22Rv1 (cell line): ENCODE measurements at regions not wholly inside any gene's neighbourhood (a gene's known extent, or its start where the extent isn't known, plus 50 kb on each side); places are given as distances from the start of the nearest gene placed in this dataset.

Experiments used
- CTCF ChIP-seq: fragments of 450-650 bp; IDR thresholded peaks from 2 replicates; pipeline ENCODE4 v1.5.1; 2017; ENCODE audit warnings: mild to moderate bottlenecking
- ZFX ChIP-seq: fragments of 450-650 bp; IDR thresholded peaks from 2 replicates; pipeline ENCODE4 v1.6.1; 2017; ENCODE audit warnings: antibody characterized with exemption, borderline replicate concordance

- TF ChIP-seq CTCF (no peak), ZFX (no peak)
Observed at GRCh38 chrX:22803353-22803752, 196.4 kb upstream of the DDX53 start.
